ENCODE measurements at regions not wholly inside any gene's neighbourhood (a gene's known extent, or its start where the extent isn't known, plus 50 kb on each side); places are given as distances from the start of the nearest gene placed in this dataset.

GRCh38 chr9:14439555-14439954, 125.6 kb upstream of the NFIB start:
- H3K27ac ChIP-seq, result no peak overlapping the region
- H3K9me3 ChIP-seq, result no peaks in the 10 kb centered on the region
- no peaks in the 10 kb centered on the region for H3K4me1 ChIP-seq
- TF ChIP-seq CTCF (IDR thresholded peaks at IDR 0.05), result no peak
- DNase-seq, result no peak
- no peak overlapping the region for H3K4me3 ChIP-seq
- no peak for ATAC-seq
- no peaks in the 10 kb centered on the region for H3K27me3 ChIP-seq
- no peaks in the 10 kb centered on the region for H3K36me3 ChIP-seq
- intact Hi-C loops (cut with DNase I), result no loop called here

GRCh38 chr9:14438232-14439021, 124.5 kb upstream of the NFIB start:
- Histone ChIP-seq H3K27me3 (no peaks in the 10 kb centered on the region), H3K36me3 (no peaks in the 10 kb centered on the region), H3K27ac (no peak overlapping the region), H3K4me3 (no peak overlapping the region), H3K4me1 (no peaks in the 10 kb centered on the region), H3K9me3 (no peaks in the 10 kb centered on the region)
- intact Hi-C loops (cut with DNase I), result no loop called here
- DNase-seq, result no peak
- no peak for ATAC-seq
- TF ChIP-seq CTCF (IDR thresholded peaks at IDR 0.05), result no peak

- H3K27ac ChIP-seq, result no peak overlapping the region
- ATAC-seq (peak; percentile 31), DNase-seq (no peak)
- intact Hi-C loops (cut with DNase I), result no loop called here
- H3K4me1 ChIP-seq, result no peaks in the 10 kb centered on the region
- TF ChIP-seq CTCF (IDR thresholded peaks at IDR 0.05), result no peak
- H3K36me3 ChIP-seq, result no peaks in the 10 kb centered on the region
- no peak overlapping the region for H3K4me3 ChIP-seq
- H3K9me3 ChIP-seq, result no peaks in the 10 kb centered on the region
- H3K27me3 ChIP-seq, result no peaks in the 10 kb centered on the region
Measured at GRCh38 chr9:14437354-14438231, 123.7 kb upstream of the NFIB start.

GRCh38 chr9:14435871-14436270, 121.9 kb upstream of the NFIB start:
- no peaks in the 10 kb centered on the region for H3K4me1 ChIP-seq
- no peak for DNase-seq
- intact Hi-C loops (cut with DNase I), result no loop called here
- TF ChIP-seq CTCF (IDR thresholded peaks at IDR 0.05), result no peak
- ATAC-seq, result no peak
- no peaks in the 10 kb centered on the region for H3K36me3 ChIP-seq
- H3K4me3 ChIP-seq, result no peak overlapping the region
- H3K9me3 ChIP-seq, result no peaks in the 10 kb centered on the region
- H3K27me3 ChIP-seq, result no peaks in the 10 kb centered on the region
- no peak overlapping the region for H3K27ac ChIP-seq

- H3K27ac ChIP-seq, result no peak overlapping the region
- intact Hi-C loops (cut with DNase I), result no loop called here
- no peak for TF ChIP-seq CTCF (IDR thresholded peaks at IDR 0.05)
Measured at GRCh38 chr9:14434971-14435718, 121.2 kb upstream of the NFIB start.

More at GRCh38 chr9:14434971-14435718, 121.2 kb upstream of the NFIB start:
- Histone ChIP-seq H3K9me3 (no peaks in the 10 kb centered on the region), H3K27me3 (no peaks in the 10 kb centered on the region), H3K4me3 (no peak overlapping the region), H3K4me1 (no peaks in the 10 kb centered on the region), H3K36me3 (no peaks in the 10 kb centered on the region)
- ATAC-seq, result no peak
- DNase-seq, result no peak

Measured in upper lobe of right lung (tissue), 1 donor.